K562 (cell line): ENCODE measurements at regions not wholly inside any gene's neighbourhood (a gene's known extent, or its start where the extent isn't known, plus 50 kb on each side); places are given as distances from the start of the nearest gene placed in this dataset.

Experiments
- ATAC-seq: fragments of 200-7000 bp; cut with Tn5 transposase; 3 replicates; pipeline ENCODE4 v1.9.1; 2020; ENCODE audit warnings: moderate library complexity
- BruUV-seq: library from RNA; stranded (reverse); fragments of 400-500 nt; replicated peaks from 2 replicates; lab custom pipeline; 2021; lab: Mats Ljungman, UMichigan
- CTCF ChIA-PET: fragments of 300-600 bp; formaldehyde crosslinking; extraction: SDS; loops from one replicate; lab custom pipeline; 2021; ENCODE audit warnings: low intra/inter-chr PET ratio; lab: Yijun Ruan, JAX
- POLR2A ChIA-PET: fragments of 300-600, 350-650 bp; sonication (Branson Sonifier 250); formaldehyde crosslinking; extraction: SDS; loops from one replicate; lab custom pipeline; 2021; ENCODE audit warnings: antibody characterized with exemption, inconsistent platforms; lab: Yijun Ruan, JAX
- DNase-seq, 4 experiments: peaks; one replicate each; pipeline versions ENCODE4 v3.0.0 to v3.0.0-alpha.2; 2011 to 2018; ENCODE audit warnings: low spot score in 3 of 4, mixed read lengths in 3 of 4; ENCODE audit errors: extremely low read depth in 1 of 4
- FAIRE-seq: peaks from 2 replicates; lab custom pipeline; 2011; peaks lifted over from hg19 to GRCh38; lab: Jason Lieb, UNC
- H2AFZ ChIP-seq: 2 replicates; pipeline ENCODE4 v1.6.0; 2011; ENCODE audit warnings: low read depth, low read length, control low read depth, inconsistent platforms
- H3K27ac ChIP-seq: fragments of 200-600 bp; 3 replicates; pipeline ENCODE4 v1.8.0; 2011; ENCODE audit warnings: low read depth, mild to moderate bottlenecking, control low read depth, inconsistent platforms, low read length, moderate library complexity, mixed read lengths; ENCODE audit errors: extremely low read depth
- H3K27me3 ChIP-seq, 2 experiments: fragments of 300-600 bp in 1 of 2; 2 replicates in 1 of 2; 3 replicates in 1 of 2; pipeline versions ENCODE4 v1.6.0 to v1.8.0; 2011; ENCODE audit warnings: inconsistent platforms in 2 of 2, low read length in 2 of 2, mild to moderate bottlenecking in 1 of 2, mixed read lengths in 1 of 2, moderate library complexity in 1 of 2; ENCODE audit not compliant: control insufficient read depth in 2 of 2, insufficient read depth in 2 of 2
- H3K36me3 ChIP-seq: fragments of 300-600 bp; 3 replicates; pipeline ENCODE4 v1.8.0; 2011; ENCODE audit warnings: mild to moderate bottlenecking, low read length, inconsistent platforms; ENCODE audit not compliant: control insufficient read depth, insufficient read depth
- H3K4me1 ChIP-seq, 2 experiments: fragments of 200-600 bp in 1 of 2; replicated peaks in 1 of 2; 2 replicates in 1 of 2; 3 replicates in 1 of 2; pipeline versions ENCODE4 v1.5.1 to v1.8.0; 2011; ENCODE audit warnings: inconsistent platforms in 2 of 2, low read length in 2 of 2, mild to moderate bottlenecking in 1 of 2, mixed read lengths in 1 of 2, moderate library complexity in 1 of 2; ENCODE audit not compliant: control insufficient read depth in 2 of 2, insufficient read depth in 2 of 2
- H3K4me2 ChIP-seq: 2 replicates; pipeline ENCODE4 v1.6.1; 2011; ENCODE audit warnings: low read length, control low read depth, inconsistent platforms, mixed read lengths; ENCODE audit not compliant: insufficient read depth
- H3K4me3 ChIP-seq: fragments of 200-600 bp; sonication (generic), shearing (Covaris generic); 2 replicates; pipeline ENCODE4 v1.5.1; 2016; ENCODE audit warnings: control low read depth, inconsistent platforms
- H3K79me2 ChIP-seq: fragments of 200-600 bp; 3 replicates; pipeline ENCODE4 v1.8.0; 2011; ENCODE audit warnings: low read length, inconsistent platforms; ENCODE audit not compliant: control insufficient read depth, insufficient read depth
- H3K9ac ChIP-seq, 2 experiments: 2 replicates each; pipeline versions ENCODE4 v1.6.0 to v1.6.1; 2011; ENCODE audit warnings: low read depth in 2 of 2, low read length in 2 of 2, control low read depth in 1 of 2, inconsistent platforms in 1 of 2, mild to moderate bottlenecking in 1 of 2, mixed read lengths in 1 of 2; ENCODE audit not compliant: insufficient read depth in 1 of 2
- H3K9me1 ChIP-seq: one replicate; pipeline ENCODE4 v1.6.0; 2011; ENCODE audit warnings: inconsistent platforms, mild to moderate bottlenecking, low read length, moderate library complexity; ENCODE audit not compliant: control insufficient read depth, insufficient read depth
- H3K9me3 ChIP-seq: replicated peaks from 2 replicates; pipeline ENCODE4 v1.5.1; 2011; ENCODE audit warnings: low read depth, low read length, inconsistent platforms; ENCODE audit not compliant: control insufficient read depth, insufficient read depth
- H4K20me1 ChIP-seq: replicated peaks from 2 replicates; pipeline ENCODE4 v1.6.1; 2011; ENCODE audit warnings: low read length, inconsistent platforms, mixed read lengths; ENCODE audit not compliant: control insufficient read depth, insufficient read depth
- CLOCK ChIP-seq: fragments of 250-450 bp; sonication (Bioruptor Pico); IDR thresholded peaks from 2 replicates; pipeline ENCODE4 v1.4.0; 2020; ENCODE audit warnings: mild to moderate bottlenecking, moderate library complexity, borderline replicate concordance
- HES1 ChIP-seq: fragments of 450-650 bp; IDR thresholded peaks from 2 replicates; pipeline ENCODE4 v1.6.1; 2016; ENCODE audit warnings: low read depth, mild to moderate bottlenecking, moderate library complexity
- MLX ChIP-seq, 2 experiments: fragments of 450-650 bp in 1 of 2; sonication (generic) in 1 of 2; formaldehyde crosslinking; conservative IDR thresholded peaks; 2 replicates each; pipeline versions ENCODE4 v1.4.0 to v1.8.1; 2020 to 2022; ENCODE audit warnings: mild to moderate bottlenecking in 1 of 2, missing genetic modification reagents in 1 of 2
- NR2C1 ChIP-seq, 2 experiments: fragments of 450-650 bp; IDR thresholded peaks; 2 replicates each; pipeline ENCODE4 v1.6.1; 2017; ENCODE audit warnings: mild to moderate bottlenecking in 2 of 2, antibody characterized with exemption in 1 of 2, inconsistent platforms in 1 of 2, missing compliant biosample characterization in 1 of 2, missing genetic modification characterization in 1 of 2
- NRF1 ChIP-seq, 2 experiments: fragments of 450-650 bp; IDR thresholded peaks in 1 of 2; conservative IDR thresholded peaks in 1 of 2; 2 replicates each; pipeline ENCODE4 v1.6.1; 2014; ENCODE audit warnings: mild to moderate bottlenecking in 2 of 2
- RBM25 ChIP-seq: fragments of 200-400 bp; formaldehyde crosslinking; IDR thresholded peaks from 2 replicates; pipeline ENCODE4 v1.6.1; 2018; ENCODE audit warnings: low read length, low read depth, moderate library complexity; ENCODE audit not compliant: severe bottlenecking
- SNAPC5 ChIP-seq: fragments of 250-450 bp; sonication (Bioruptor Pico); IDR thresholded peaks from 2 replicates; pipeline ENCODE4 v1.8.0; 2021; ENCODE audit warnings: moderate library complexity, mild to moderate bottlenecking, inconsistent platforms
- TCF7L2 ChIP-seq: fragments of 150-350 bp; IDR thresholded peaks from 2 replicates; pipeline ENCODE4 v1.6.1; 2016; ENCODE audit warnings: low read depth, mild to moderate bottlenecking, low read length, moderate library complexity
- WGBS: fragments of 100-300 bp; shearing (Covaris generic); methylation state at CpG from one replicate; pipeline ENCODE4 v1.1.6; 2016; ENCODE audit warnings: low coverage, mixed read lengths; ENCODE audit not compliant: insufficient coverage; ENCODE audit errors: missing lambda C conversion rate; 5-methylcytosine and 5-hydroxymethylcytosine counted together
- in situ Hi-C: fragments of 300-500 bp; cut with MboI; formaldehyde crosslinking; loops from 4 replicates; pipeline ENCODE4 v1.15.0; 2018; ENCODE audit warnings: inconsistent platforms, mixed read lengths
- intact Hi-C: fragments of 100-400 bp; cut with micrococcal nuclease; formaldehyde crosslinking; loops from 2 replicates; pipeline ENCODE4 v1.14.2; 2022

- no peak for TF ChIP-seq HES1
- no peak for TF ChIP-seq NR2C1 (IDR thresholded peaks at IDR 0.05)
- no peak for TF ChIP-seq NR2C1 (tag; IDR thresholded peaks at IDR 0.05)
- TF ChIP-seq RBM25: no peak
- TF ChIP-seq MLX (CRISPR knock-in tag; conservative IDR thresholded peaks at IDR 0.05): no peak
These were observed 357.8 kb downstream of the CETN3 start (continued) for GRCh38 chr5:90051756-90052155.

GRCh38 chr5:90050103-90050502 lies 359.5 kb downstream of the CETN3 start:
- no peaks in the 10 kb centered on the region for H4K20me1 ChIP-seq
- no peak for TF ChIP-seq TCF7L2
- no peak for TF ChIP-seq SNAPC5 (CRISPR knock-in tag)
- no peak for TF ChIP-seq CLOCK (CRISPR knock-in tag)
- no peak for TF ChIP-seq NRF1 (conservative IDR thresholded peaks at IDR 0.05 in 1 of 2, IDR thresholded peaks at IDR 0.05 in 1 of 2)
- H3K9me1 ChIP-seq: no peaks in the 10 kb centered on the region
- H3K9ac ChIP-seq: no peak overlapping the region
- 0% methylated on average over 2 of the region's 2 CpGs for WGBS
- H3K9me3 ChIP-seq: no peaks in the 10 kb centered on the region
- ChIA-PET POLR2A (interaction anchor here (0.6 to 0.7 kb wide), 2 partner anchors 58 to 197 kb away, joined by 3 read pairs; no protein-coding TSS in a partner anchor), CTCF (no interaction called here)
- no peak overlapping the region for H3K4me2 ChIP-seq
- no peaks in the 10 kb centered on the region for H3K36me3 ChIP-seq
- H3K79me2 ChIP-seq: no peaks in the 10 kb centered on the region
- H3K4me3 ChIP-seq: no peak overlapping the region
- H3K27ac ChIP-seq: no peak overlapping the region
- BruUV-seq: no TSS peak
- no peaks in the 10 kb centered on the region for H3K27me3 ChIP-seq
- no peaks in the 10 kb centered on the region for H3K4me1 ChIP-seq
- in situ Hi-C loops (no loop called here), intact Hi-C loops (no loop called here)
- DNase-seq: no peak
- FAIRE-seq: no peak
- ATAC-seq: no peak
- no peak overlapping the region for H2AFZ ChIP-seq
